GM13976 (cell line): ENCODE measurements at regions not wholly inside any gene's neighbourhood (a gene's known extent, or its start where the extent isn't known, plus 50 kb on each side); places are given as distances from the start of the nearest gene placed in this dataset.
"Not testable (repeated sequence)": the region's sequence is repeated elsewhere in the genome, so short reads cannot be mapped to it uniquely, and the experiment has no call there.

ENCODE experiments used
- DNase-seq: peaks from one replicate; pipeline ENCODE4 v3.0.0; 2012; ENCODE audit warnings: low spot score
- in situ Hi-C: fragments of 300-500 bp; cut with MboI; formaldehyde crosslinking; loops from one replicate; pipeline ENCODE4 v1.12.0; 2022; ENCODE audit warnings: low sequenced_read_pairs, mixed read lengths, inconsistent platforms; ENCODE audit not compliant: unreplicated experiment
- TF ChIP-seq, protein P1 (sequence below): IDR thresholded peaks from 2 replicates; pipeline ENCODE4 v1.5.1; 2012; ENCODE audit warnings: borderline replicate concordance, mild to moderate bottlenecking; ENCODE audit not compliant: insufficient read depth; ENCODE audit errors: extremely low read depth, missing control alignments, control extremely low read depth

- no peak for DNase-seq
- in situ Hi-C loops: no loop called here
- TF ChIP-seq, protein P1, sequence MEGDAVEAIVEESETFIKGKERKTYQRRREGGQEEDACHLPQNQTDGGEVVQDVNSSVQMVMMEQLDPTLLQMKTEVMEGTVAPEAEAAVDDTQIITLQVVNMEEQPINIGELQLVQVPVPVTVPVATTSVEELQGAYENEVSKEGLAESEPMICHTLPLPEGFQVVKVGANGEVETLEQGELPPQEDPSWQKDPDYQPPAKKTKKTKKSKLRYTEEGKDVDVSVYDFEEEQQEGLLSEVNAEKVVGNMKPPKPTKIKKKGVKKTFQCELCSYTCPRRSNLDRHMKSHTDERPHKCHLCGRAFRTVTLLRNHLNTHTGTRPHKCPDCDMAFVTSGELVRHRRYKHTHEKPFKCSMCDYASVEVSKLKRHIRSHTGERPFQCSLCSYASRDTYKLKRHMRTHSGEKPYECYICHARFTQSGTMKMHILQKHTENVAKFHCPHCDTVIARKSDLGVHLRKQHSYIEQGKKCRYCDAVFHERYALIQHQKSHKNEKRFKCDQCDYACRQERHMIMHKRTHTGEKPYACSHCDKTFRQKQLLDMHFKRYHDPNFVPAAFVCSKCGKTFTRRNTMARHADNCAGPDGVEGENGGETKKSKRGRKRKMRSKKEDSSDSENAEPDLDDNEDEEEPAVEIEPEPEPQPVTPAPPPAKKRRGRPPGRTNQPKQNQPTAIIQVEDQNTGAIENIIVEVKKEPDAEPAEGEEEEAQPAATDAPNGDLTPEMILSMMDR: no peak
Observed at GRCh38 chr21:35470522-35470921, 421.4 kb upstream of the RUNX1 start.

- in situ Hi-C loops: no loop called here
- TF ChIP-seq, protein P1: no peak
- no peak for DNase-seq
Observed at GRCh38 chr21:35469498-35469897, 420.4 kb upstream of the RUNX1 start.

DNA sequence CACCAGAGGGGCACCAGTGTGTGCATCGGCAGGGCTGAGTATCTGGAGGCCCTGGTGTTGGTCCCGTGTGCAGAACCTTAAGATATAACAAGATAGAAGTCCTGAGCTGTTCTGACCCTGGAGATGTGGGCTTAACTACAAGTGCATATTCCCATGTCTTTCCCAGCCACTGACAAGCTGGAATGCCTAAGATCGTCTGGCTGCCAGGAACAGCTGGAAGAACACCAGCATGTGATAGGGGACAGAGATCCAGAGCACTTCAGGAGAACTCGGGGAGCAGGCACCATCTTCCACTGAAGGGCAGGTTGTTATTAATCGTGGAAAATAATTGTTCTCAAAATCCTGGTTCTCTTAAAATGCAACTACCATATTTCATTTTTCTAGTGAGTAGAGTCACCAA is 419.9 kb upstream of the RUNX1 start:
- TF ChIP-seq, protein P1: no peak
- in situ Hi-C loops: no loop called here
- DNase-seq: no peak

DNA sequence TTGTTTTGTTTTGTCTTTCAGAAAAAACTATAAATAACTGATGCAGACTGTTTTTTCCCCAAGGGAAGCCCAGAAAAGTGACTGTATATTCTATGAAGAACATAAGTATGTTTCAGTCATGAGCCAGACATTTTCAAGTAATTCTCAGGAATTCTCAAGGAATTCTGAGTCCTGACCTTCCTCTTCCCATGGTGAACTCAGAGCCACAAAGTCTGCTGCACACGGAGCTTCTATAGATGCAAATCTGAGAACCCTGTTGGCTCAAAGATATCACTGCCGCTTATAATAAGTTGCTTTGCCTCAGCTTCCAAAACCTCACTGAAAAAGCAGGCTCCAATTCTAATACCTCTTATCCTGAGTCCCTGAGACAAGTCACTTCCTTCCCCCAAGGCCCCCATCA is 418.5 kb upstream of the RUNX1 start:
- in situ Hi-C loops: no loop called here
- DNase-seq: no peak
- TF ChIP-seq, protein P1: no peak

DNA sequence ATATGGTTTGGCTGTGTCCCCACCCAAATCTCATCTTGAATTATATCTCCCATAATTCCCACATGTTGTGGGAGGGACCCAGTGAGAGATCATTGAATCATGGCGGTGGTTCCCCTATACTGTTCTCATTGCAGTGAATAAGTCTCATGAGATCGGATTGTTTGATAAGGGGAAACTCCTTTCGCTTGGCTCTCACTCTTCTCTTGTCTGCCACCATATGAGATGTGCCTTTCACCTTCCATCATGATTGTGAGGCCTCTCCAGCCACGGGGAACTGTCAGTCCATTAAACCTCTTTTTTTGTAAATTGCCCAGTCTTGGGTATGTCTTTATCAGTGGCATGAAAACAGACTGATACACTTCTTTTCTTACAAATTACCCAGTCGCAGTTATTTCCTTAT is 417.6 kb upstream of the RUNX1 start:
- DNase-seq, in situ Hi-C loops: not testable (repeated sequence)

GRCh38 chr21:35465741-35466140 is 416.6 kb upstream of the RUNX1 start:
- no peak for DNase-seq
- TF ChIP-seq, protein P1: no peak
- in situ Hi-C loops: no loop called here

DNA sequence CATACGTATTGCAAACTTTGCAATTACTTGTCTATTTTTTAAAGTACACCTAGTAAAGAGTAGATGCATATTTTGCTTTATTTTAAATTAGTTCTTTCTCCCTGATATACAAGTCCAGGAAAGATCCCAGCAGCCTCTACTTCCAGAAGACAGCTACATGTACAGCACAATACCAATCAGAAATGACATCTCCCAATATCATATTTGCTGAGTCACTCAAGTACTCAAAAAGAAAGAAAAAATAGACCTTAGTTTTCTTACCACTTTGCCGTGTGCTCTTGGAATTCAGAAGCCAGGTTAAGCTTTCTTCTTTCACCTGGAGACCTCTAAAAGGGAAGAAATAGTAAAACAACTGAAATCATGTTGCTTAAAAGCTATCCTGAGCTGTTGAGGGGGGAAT is 412.6 kb upstream of the RUNX1 start:
- in situ Hi-C loops: no loop called here
- TF ChIP-seq, protein P1: no peak
- no peak for DNase-seq
